ENCODE measurements at regions not wholly inside any gene's neighbourhood (a gene's known extent, or its start where the extent isn't known, plus 50 kb on each side); places are given as distances from the start of the nearest gene placed in this dataset.
A peak's percentile ranks its signal among the peaks of the same experiment; 100 is the strongest.

GRCh38 chr15:92809880-92810361 lies 90.2 kb upstream of the CHD2 start:
- ChIA-PET RAD21 (ENCODE audit: low non-redundant PET in 1 of 2, low total read pairs in 2 of 2, uncharacterized antibody in 2 of 2, unreplicated experiment in 2 of 2) (no interaction called here), POLR2A (interaction anchor here (0.9 to 4.3 kb wide), 5 partner anchors 11 to 104 kb away, joined by 4 to 31 read pairs (median 4); no protein-coding TSS in a partner anchor), CTCF (interaction anchor here (1.5 to 3.2 kb wide), 3 partner anchors 10 to 91 kb away, joined by 7 to 14 read pairs (median 11); partner anchors contain the start of gene CHD2)
- no peak for DNase-seq (ENCODE audit: low read depth, low spot score)
- Histone ChIP-seq H3K27ac (ENCODE audit: low read depth, low read length) (peak overlapping the region; percentile 77), H3K27me3 (ENCODE audit: insufficient read depth, low read length) (no peaks in the 10 kb centered on the region), H4K20me1 (ENCODE audit: insufficient read depth) (no peaks in the 10 kb centered on the region), H3K4me1 (ENCODE audit: control insufficient read depth in 1 of 2, insufficient read depth in 2 of 2, low read length in 2 of 2) (peaks cover 41 to 62% of the 10 kb centered on the region in 2 experiments), H2AFZ (ENCODE audit: low read depth, low read length, poor library complexity, severe bottlenecking) (no peak overlapping the region), H3K36me3 (ENCODE audit: control insufficient read depth in 1 of 2, insufficient read depth in 2 of 2, low read length in 2 of 2) (no peaks in the 10 kb centered on the region), H3K79me2 (ENCODE audit: insufficient read depth, low read length) (peaks cover 3% of the 10 kb centered on the region; the same call in 1 of the 2 replicates), H3K9me3 (ENCODE audit: control insufficient read depth in 1 of 2, insufficient read depth in 1 of 2, low read depth in 1 of 2, low read length in 2 of 2) (no peaks in the 10 kb centered on the region), H3K4me2 (ENCODE audit: low read length) (peak overlapping the region; percentile 51; the same call in 1 of the 2 replicates), H3K9ac (ENCODE audit: low read length) (peak overlapping the region; percentile 30; the same call in 1 of the 2 replicates), H3K4me3 (replicated peaks in 1 of 2; ENCODE audit: low read depth in 1 of 2, low read length in 2 of 2) (no peak overlapping the region), H3K9me2 (ENCODE audit: insufficient read depth) (no peaks in the 10 kb centered on the region)
- no peak for ATAC-seq
- no peak for TF ChIP-seq ZBTB33 (IDR thresholded peaks at IDR 0.05; ENCODE audit: extremely low read depth, insufficient replicate concordance, low read length)
- no peak for TF ChIP-seq CTCF (IDR thresholded peaks at IDR 0.05 in 2 of 3, conservative IDR thresholded peaks at IDR 0.05 in 1 of 3; ENCODE audit: borderline replicate concordance in 1 of 3, insufficient read depth in 1 of 3, low read depth in 2 of 3, low read length in 2 of 3)
- TF ChIP-seq ZNF274 (IDR thresholded peaks at IDR 0.05; ENCODE audit: low read depth, low read length): no peak
- TF ChIP-seq CBX3 (IDR thresholded peaks at IDR 0.05; ENCODE audit: low read depth): no peak
- no peak for TF ChIP-seq EZH2phosphoT487 (IDR thresholded peaks at IDR 0.05; ENCODE audit: borderline replicate concordance)
- TF ChIP-seq REST (IDR thresholded peaks at IDR 0.05; ENCODE audit: low read depth): no peak
- TF ChIP-seq EGR1 (IDR thresholded peaks at IDR 0.05; ENCODE audit: low read depth): no peak
- no peak for TF ChIP-seq SP1 (IDR thresholded peaks at IDR 0.05; ENCODE audit: low read depth)
- no TSS peak for BruUV-seq (replicated peaks)
- intact Hi-C loops (cut with micrococcal nuclease): loop anchor here (2.0 kb wide), 1 partner anchor 73 kb away; no protein-coding TSS in a partner anchor

All from HCT116 (cell line).